NCI-H774 (cell line): ENCODE measurements at regions not wholly inside any gene's neighbourhood (a gene's known extent, or its start where the extent isn't known, plus 50 kb on each side); places are given as distances from the start of the nearest gene placed in this dataset.

ENCODE experiments used
- DNase-seq: peaks from one replicate; lab custom pipeline; 2025; lab: John Stamatoyannopoulos, UW

GRCh38 chr5:171579976-171580411 is 160.5 kb downstream of the FGF18 start:
- no peak for DNase-seq

- DNase-seq = no peak
Observed at GRCh38 chr5:171580502-171581265, 161.2 kb downstream of the FGF18 start.

GRCh38 chr5:171581781-171582180 is 162.3 kb downstream of the FGF18 start:
- DNase-seq = no peak

- no peak for DNase-seq
Observed at GRCh38 chr5:171582849-171583248, 163.4 kb downstream of the FGF18 start.

- no peak for DNase-seq
Observed at GRCh38 chr5:171585981-171586380, 166.5 kb downstream of the FGF18 start.

- no peak for DNase-seq
Observed at GRCh38 chr5:171586436-171586835, 167.0 kb downstream of the FGF18 start.

- no peak for DNase-seq
Observed at GRCh38 chr5:171588046-171588445, 168.6 kb downstream of the FGF18 start.

GRCh38 chr5:171588790-171589189 is 169.3 kb downstream of the FGF18 start:
- DNase-seq = no peak

GRCh38 chr5:171589461-171589860 is 170.0 kb downstream of the FGF18 start:
- DNase-seq = no peak

GRCh38 chr5:171592076-171592475 is 172.6 kb downstream of the FGF18 start:
- DNase-seq = no peak

GRCh38 chr5:171592736-171593135 is 173.3 kb downstream of the FGF18 start:
- DNase-seq = no peak

GRCh38 chr5:171593401-171593800 is 174.0 kb downstream of the FGF18 start:
- DNase-seq = no peak

GRCh38 chr5:171593976-171594375 is 174.5 kb downstream of the FGF18 start:
- no peak for DNase-seq

- DNase-seq = no peak
Observed at GRCh38 chr5:171595401-171595800, 176.0 kb downstream of the FGF18 start.

- no peak for DNase-seq
Observed at GRCh38 chr5:171595801-171596231, 176.4 kb downstream of the FGF18 start.

- DNase-seq = no peak
Observed at GRCh38 chr5:171596391-171596878, 177.0 kb downstream of the FGF18 start.

GRCh38 chr5:171597946-171598640 is 178.6 kb downstream of the FGF18 start:
- no peak for DNase-seq

- no peak for DNase-seq
Observed at GRCh38 chr5:171598641-171599152, 179.2 kb downstream of the FGF18 start.

GRCh38 chr5:171599411-171599810 is 180.0 kb downstream of the FGF18 start:
- DNase-seq = no peak

- DNase-seq = no peak
Observed at GRCh38 chr5:171599957-171600612, 180.6 kb downstream of the FGF18 start.

GRCh38 chr5:171600741-171601265 is 181.4 kb downstream of the FGF18 start:
- no peak for DNase-seq

- no peak for DNase-seq
Observed at GRCh38 chr5:171601266-171601881, 181.9 kb downstream of the FGF18 start.
